ENCODE measurements at regions not wholly inside any gene's neighbourhood (a gene's known extent, or its start where the extent isn't known, plus 50 kb on each side); places are given as distances from the start of the nearest gene placed in this dataset.

- TF ChIP-seq CTCF (conservative IDR thresholded peaks at IDR 0.05; ENCODE audit: low read depth in 2 of 2) (no peak), POLR2AphosphoS5 (IDR thresholded peaks at IDR 0.05; ENCODE audit: low read depth) (no peak), REST (IDR thresholded peaks at IDR 0.05; ENCODE audit: unreplicated experiment) (no peak), ZNF114 (CRISPR knock-in tag; IDR thresholded peaks at IDR 0.05) (no peak), CREB1 (CRISPR knock-in tag; IDR thresholded peaks at IDR 0.05; ENCODE audit: low read depth) (no peak), ETS1 (IDR thresholded peaks at IDR 0.05) (no peak), EZH2 (IDR thresholded peaks at IDR 0.05; ENCODE audit: low read depth, unreplicated experiment) (no peak), EZH2phosphoT487 (IDR thresholded peaks at IDR 0.05; ENCODE audit: unreplicated experiment) (no peak), NANOG (IDR thresholded peaks at IDR 0.05; ENCODE audit: borderline replicate concordance) (no peak), STAT1 (IDR thresholded peaks at IDR 0.05; ENCODE audit: unreplicated experiment) (no peak)
These were observed 731.6 kb downstream of the BRINP1 start for GRCh38 chr9:118637681-118638080.

All from GM23338 (cell line).